Activated T-cell treated with anti-CD3 and anti-CD28 coated beads, Interleukin-2, amount 50 U/mL, for 72 hours (primary cell): ENCODE measurements at regions not wholly inside any gene's neighbourhood (a gene's known extent, or its start where the extent isn't known, plus 50 kb on each side); places are given as distances from the start of the nearest gene placed in this dataset.
"Not testable (repeated sequence)": the region's sequence is repeated elsewhere in the genome, so short reads cannot be mapped to it uniquely, and the experiment has no call there.

Experiments used
- ATAC-seq, 2 donors: fragments of 150-1000 bp; cut with Tn5 transposase; replicated peaks in 1 of 2; 2 replicates each; pipeline ENCODE4 v1.10.0; 2021; ENCODE audit warnings: moderate library complexity in 2 of 2, mild to moderate bottlenecking in 1 of 2
- DNase-seq, 2 donors: peaks; one replicate each; pipeline ENCODE4 v3.0.0; 2021 to 2022; ENCODE audit warnings: mixed read lengths in 1 of 2
- H3K27ac Mint-ChIP-seq: one replicate; pipeline ENCODE4 v1.8.0; 2022; ENCODE audit warnings: mild to moderate bottlenecking, moderate library complexity, mixed read lengths
- H3K27me3 Mint-ChIP-seq: one replicate; pipeline ENCODE4 v1.8.0; 2022; ENCODE audit warnings: low read depth, mixed read lengths
- H3K36me3 Mint-ChIP-seq, 2 donors: one replicate each; pipeline ENCODE4 v1.8.0; 2022; ENCODE audit warnings: mixed read lengths in 2 of 2, mild to moderate bottlenecking in 1 of 2; ENCODE audit not compliant: insufficient read depth in 2 of 2
- H3K4me1 Mint-ChIP-seq: one replicate; pipeline ENCODE4 v1.8.0; 2022; ENCODE audit warnings: low read depth, mixed read lengths
- H3K4me3 Mint-ChIP-seq, 2 donors: one replicate each; pipeline ENCODE4 v1.8.0; 2022; ENCODE audit warnings: mild to moderate bottlenecking in 2 of 2, mixed read lengths in 2 of 2, moderate library complexity in 2 of 2
- H3K9me3 Mint-ChIP-seq, 2 donors: one replicate each; pipeline ENCODE4 v1.8.0; 2022; ENCODE audit warnings: mixed read lengths in 2 of 2

GRCh38 chr21:35438643-35439404 is 389.7 kb upstream of the RUNX1 start:
- ATAC-seq (peak; percentile 73 to 90), DNase-seq (peak; percentile 6 to 19)
- H3K27ac Mint-ChIP-seq: no peak overlapping the region
- peaks cover 16% of the 10 kb centered on the region for H3K4me1 Mint-ChIP-seq
- H3K4me3 Mint-ChIP-seq: peak overlapping the region; percentile 2 to 56
- peaks cover 0 to 6% of the 10 kb centered on the region in 2 donors for H3K9me3 Mint-ChIP-seq
- peaks cover 8% of the 10 kb centered on the region for H3K27me3 Mint-ChIP-seq
- H3K36me3 Mint-ChIP-seq: peaks cover 4 to 6% of the 10 kb centered on the region in 2 donors

- Mint-ChIP-seq H3K36me3 (peaks cover 8 to 10% of the 10 kb centered on the region in 2 donors), H3K4me3 (peak overlapping the region in 1 of 2 donors; percentile 2), H3K27me3 (peaks cover 8% of the 10 kb centered on the region), H3K27ac (peak overlapping the region; percentile 36), H3K4me1 (peaks cover 16% of the 10 kb centered on the region), H3K9me3 (peaks cover 3 to 10% of the 10 kb centered on the region in 2 donors)
- DNase-seq (no peak), ATAC-seq (no peak)
Measured at GRCh38 chr21:35437941-35438340, 388.8 kb upstream of the RUNX1 start.

- ATAC-seq: no peak
- Mint-ChIP-seq H3K27ac (no peak overlapping the region), H3K27me3 (peaks cover 8% of the 10 kb centered on the region), H3K9me3 (peaks cover 6 to 16% of the 10 kb centered on the region in 2 donors), H3K4me1 (peaks cover 16% of the 10 kb centered on the region), H3K36me3 (peaks cover 10 to 16% of the 10 kb centered on the region in 2 donors), H3K4me3 (no peak overlapping the region)
- no peak for DNase-seq
Measured at GRCh38 chr21:35436899-35437298, 387.8 kb upstream of the RUNX1 start.

- Mint-ChIP-seq H3K36me3 (peaks cover 10 to 16% of the 10 kb centered on the region in 2 donors), H3K4me1 (peaks cover 16% of the 10 kb centered on the region), H3K9me3 (peaks cover 10 to 16% of the 10 kb centered on the region in 2 donors)
- ATAC-seq, H3K27me3 Mint-ChIP-seq, DNase-seq, H3K4me3 Mint-ChIP-seq, H3K27ac Mint-ChIP-seq: not testable (repeated sequence)
Measured at GRCh38 chr21:35432601-35433000, 383.5 kb upstream of the RUNX1 start.

GRCh38 chr21:35430260-35430659 is 381.2 kb upstream of the RUNX1 start:
- Mint-ChIP-seq H3K36me3 (peaks cover 10 to 16% of the 10 kb centered on the region in 2 donors), H3K4me3 (no peak overlapping the region), H3K4me1 (peaks cover 30% of the 10 kb centered on the region), H3K27ac (no peak overlapping the region), H3K9me3 (peaks cover 10 to 16% of the 10 kb centered on the region in 2 donors), H3K27me3 (peaks cover 7% of the 10 kb centered on the region)
- no peak for ATAC-seq
- no peak for DNase-seq

- H3K4me1 Mint-ChIP-seq: peaks cover 30% of the 10 kb centered on the region
- H3K27me3 Mint-ChIP-seq: peaks cover 7% of the 10 kb centered on the region
- DNase-seq (no peak), ATAC-seq (no peak)
- H3K4me3 Mint-ChIP-seq: peak overlapping the region; percentile 76 to 83
- H3K9me3 Mint-ChIP-seq: peaks cover 10 to 11% of the 10 kb centered on the region in 2 donors
- H3K27ac Mint-ChIP-seq: no peak overlapping the region
- H3K36me3 Mint-ChIP-seq: peaks cover 7 to 11% of the 10 kb centered on the region in 2 donors
Measured at GRCh38 chr21:35428937-35429336, 379.8 kb upstream of the RUNX1 start.

GRCh38 chr21:35428489-35428888 is 379.4 kb upstream of the RUNX1 start:
- Mint-ChIP-seq H3K27me3 (peaks cover 7% of the 10 kb centered on the region), H3K4me3 (peak overlapping the region; percentile 76 to 83), H3K36me3 (peaks cover 2 to 7% of the 10 kb centered on the region in 2 donors), H3K4me1 (peaks cover 30% of the 10 kb centered on the region), H3K27ac (no peak overlapping the region), H3K9me3 (peaks cover 7 to 8% of the 10 kb centered on the region in 2 donors)
- ATAC-seq (peak; percentile 62 to 64), DNase-seq (peak; percentile 10 to 19)

GRCh38 chr21:35428001-35428320 is 378.9 kb upstream of the RUNX1 start:
- Mint-ChIP-seq H3K4me1 (peaks cover 30% of the 10 kb centered on the region), H3K9me3 (peaks cover 6% of the 10 kb centered on the region in 2 donors), H3K27me3 (peaks cover 7% of the 10 kb centered on the region), H3K4me3 (peak overlapping the region; percentile 76 to 83), H3K27ac (peak overlapping the region; percentile 1), H3K36me3 (peaks cover 2 to 7% of the 10 kb centered on the region in 2 donors)
- ATAC-seq (peak; percentile 55 to 61), DNase-seq (no peak)

GRCh38 chr21:35427320-35428000 is 378.4 kb upstream of the RUNX1 start:
- ATAC-seq (peak in 1 of 2 donors; percentile 28), DNase-seq (no peak)
- peaks cover 3% of the 10 kb centered on the region in 2 donors for H3K9me3 Mint-ChIP-seq
- peak overlapping the region; percentile 62 to 76 for H3K4me3 Mint-ChIP-seq
- no peak overlapping the region for H3K27ac Mint-ChIP-seq
- H3K27me3 Mint-ChIP-seq: peaks cover 7% of the 10 kb centered on the region
- peaks cover 30% of the 10 kb centered on the region for H3K4me1 Mint-ChIP-seq
- H3K36me3 Mint-ChIP-seq: peaks cover 0 to 3% of the 10 kb centered on the region in 2 donors

GRCh38 chr21:35426897-35427296 is 377.8 kb upstream of the RUNX1 start:
- DNase-seq (no peak), ATAC-seq (peak; percentile 60 to 66)
- peaks cover under 1 to 3% of the 10 kb centered on the region in 2 donors for H3K36me3 Mint-ChIP-seq
- peaks cover 7% of the 10 kb centered on the region for H3K27me3 Mint-ChIP-seq
- H3K9me3 Mint-ChIP-seq: peaks cover 3 to 5% of the 10 kb centered on the region in 2 donors
- H3K27ac Mint-ChIP-seq: peak overlapping the region; percentile 59
- H3K4me3 Mint-ChIP-seq: peak overlapping the region; percentile 62 to 76
- H3K4me1 Mint-ChIP-seq: peaks cover 30% of the 10 kb centered on the region

GRCh38 chr21:35426469-35426868 is 377.4 kb upstream of the RUNX1 start:
- no peak for DNase-seq
- H3K4me1 Mint-ChIP-seq: peaks cover 30% of the 10 kb centered on the region
- ATAC-seq: peak; percentile 4 to 34
- H3K4me3 Mint-ChIP-seq: peak overlapping the region; percentile 62 to 76
- H3K27ac Mint-ChIP-seq: no peak overlapping the region
- H3K9me3 Mint-ChIP-seq: peaks cover under 1 to 8% of the 10 kb centered on the region in 2 donors
- H3K36me3 Mint-ChIP-seq: peaks cover 2 to 7% of the 10 kb centered on the region in 2 donors
- peaks cover 7% of the 10 kb centered on the region for H3K27me3 Mint-ChIP-seq

GRCh38 chr21:35424122-35424521 is 375.0 kb upstream of the RUNX1 start:
- ATAC-seq: no peak
- no peak for DNase-seq
- H3K4me3 Mint-ChIP-seq: no peak overlapping the region
- H3K4me1 Mint-ChIP-seq: peaks cover 29% of the 10 kb centered on the region
- peaks cover 2 to 16% of the 10 kb centered on the region in 2 donors for H3K36me3 Mint-ChIP-seq
- no peak overlapping the region for H3K27ac Mint-ChIP-seq
- peaks cover 2 to 8% of the 10 kb centered on the region in 2 donors for H3K9me3 Mint-ChIP-seq
- H3K27me3 Mint-ChIP-seq: peaks cover 7% of the 10 kb centered on the region

- no peak overlapping the region for H3K4me3 Mint-ChIP-seq
- H3K27ac Mint-ChIP-seq: no peak overlapping the region
- H3K9me3 Mint-ChIP-seq: peaks cover 4 to 8% of the 10 kb centered on the region in 2 donors
- H3K4me1 Mint-ChIP-seq: peaks cover 25% of the 10 kb centered on the region
- DNase-seq (no peak), ATAC-seq (no peak)
- peaks cover 3% of the 10 kb centered on the region for H3K27me3 Mint-ChIP-seq
- peaks cover 2 to 16% of the 10 kb centered on the region in 2 donors for H3K36me3 Mint-ChIP-seq
Measured at GRCh38 chr21:35423709-35424108, 374.6 kb upstream of the RUNX1 start.
